GM23338 (cell line): ENCODE measurements at regions not wholly inside any gene's neighbourhood (a gene's known extent, or its start where the extent isn't known, plus 50 kb on each side); places are given as distances from the start of the nearest gene placed in this dataset.

Experiments
- ATAC-seq: fragments of 200-7000 bp; cut with Tn5 transposase; 3 replicates; pipeline ENCODE4 v1.9.1; 2020
- DNase-seq: peaks from one replicate; pipeline ENCODE4 v3.0.0-alpha.2; 2015; ENCODE audit warnings: low spot score
- H2AFZ ChIP-seq: fragments of 200-600 bp; sonication (generic); 2 replicates; pipeline ENCODE4 v1.8.0; 2016; ENCODE audit warnings: antibody characterized with exemption, mild to moderate bottlenecking, moderate library complexity
- H3F3A ChIP-seq: fragments of 200-600 bp; sonication (generic); replicated peaks from 2 replicates; pipeline ENCODE4 v1.8.0; 2017; ENCODE audit warnings: antibody characterized with exemption, mixed run types, low read depth
- H3K27ac ChIP-seq: fragments of 200-600 bp; sonication (generic); 2 replicates; pipeline ENCODE4 v1.6.1; 2016; ENCODE audit warnings: low read depth
- H3K27me3 ChIP-seq: fragments of 200-600 bp; sonication (generic); 2 replicates; pipeline ENCODE4 v1.8.0; 2016; ENCODE audit warnings: mild to moderate bottlenecking, mixed run types, moderate library complexity; ENCODE audit not compliant: insufficient read depth
- H3K36me3 ChIP-seq: fragments of 200-600 bp; sonication (generic); 2 replicates; pipeline ENCODE4 v1.8.0; 2016; ENCODE audit warnings: mild to moderate bottlenecking; ENCODE audit not compliant: insufficient read depth
- H3K4me1 ChIP-seq: fragments of 200-600 bp; sonication (generic); 2 replicates; pipeline ENCODE4 v1.8.0; 2016; ENCODE audit warnings: mild to moderate bottlenecking, moderate library complexity; ENCODE audit not compliant: insufficient read depth
- H3K4me2 ChIP-seq: fragments of 200-600 bp; sonication (generic); 2 replicates; pipeline ENCODE4 v1.7.1; 2017; ENCODE audit warnings: mixed run types
- H3K4me3 ChIP-seq: fragments of 200-600 bp; sonication (generic); 2 replicates; pipeline ENCODE4 v1.6.1; 2016; ENCODE audit warnings: mixed run types
- H3K79me2 ChIP-seq: fragments of 200-600 bp; sonication (generic); replicated peaks from 2 replicates; pipeline ENCODE4 v1.8.0; 2017; ENCODE audit warnings: mild to moderate bottlenecking; ENCODE audit not compliant: insufficient read depth
- H3K9me2 ChIP-seq: fragments of 200-600 bp; sonication (generic); 2 replicates; pipeline ENCODE4 v1.8.0; 2017; ENCODE audit not compliant: insufficient read depth
- H4K20me1 ChIP-seq: fragments of 200-600 bp; sonication (generic); replicated peaks from 2 replicates; pipeline ENCODE4 v1.8.0; 2017; ENCODE audit warnings: mild to moderate bottlenecking; ENCODE audit not compliant: insufficient read depth
- H3K27ac Mint-ChIP-seq: 2 replicates; pipeline ENCODE4 v1.8.0; 2020; ENCODE audit warnings: inconsistent platforms, mild to moderate bottlenecking, moderate library complexity, mixed read lengths
- H3K27me3 Mint-ChIP-seq: 3 replicates; pipeline ENCODE4 v1.8.0; 2022; ENCODE audit warnings: low read depth, mild to moderate bottlenecking, moderate library complexity, mixed read lengths, inconsistent platforms; ENCODE audit not compliant: insufficient read depth, poor library complexity
- H3K36me3 Mint-ChIP-seq: 3 replicates; pipeline ENCODE4 v1.8.0; 2021; ENCODE audit warnings: low read depth, mild to moderate bottlenecking, inconsistent platforms, moderate library complexity, mixed read lengths
- H3K4me1 Mint-ChIP-seq: 3 replicates; pipeline ENCODE4 v1.8.0; 2020; ENCODE audit warnings: mild to moderate bottlenecking, inconsistent platforms, mixed read lengths
- H3K4me3 Mint-ChIP-seq: 3 replicates; pipeline ENCODE4 v1.8.0; 2021; ENCODE audit warnings: moderate library complexity, mild to moderate bottlenecking, inconsistent platforms, mixed read lengths
- H3K9me3 Mint-ChIP-seq: 3 replicates; pipeline ENCODE4 v1.8.0; 2020; ENCODE audit warnings: moderate library complexity, mild to moderate bottlenecking, inconsistent platforms, mixed read lengths
- CREB1 ChIP-seq: fragments of 250-450 bp; sonication (Bioruptor Pico); IDR thresholded peaks from 2 replicates; pipeline ENCODE4 v1.5.0; 2020; ENCODE audit warnings: low read depth, mild to moderate bottlenecking, moderate library complexity
- CTCF ChIP-seq, 2 experiments: fragments of 200-600 bp in 1 of 2; sonication (generic) in 1 of 2; conservative IDR thresholded peaks; 2 replicates each; pipeline versions ENCODE4 v1.5.1 to v1.6.1; 2016 to 2017; ENCODE audit warnings: antibody characterized with exemption in 2 of 2, low read depth in 2 of 2, mild to moderate bottlenecking in 2 of 2, moderate library complexity in 1 of 2
- EZH2 ChIP-seq: fragments of 200-600 bp; sonication (generic); IDR thresholded peaks from one replicate; pipeline ENCODE4 v1.8.0; 2017; ENCODE audit warnings: antibody characterized with exemption, mild to moderate bottlenecking, low read depth; ENCODE audit not compliant: unreplicated experiment
- EZH2phosphoT487 ChIP-seq: fragments of 200-600 bp; sonication (generic); IDR thresholded peaks from one replicate; pipeline ENCODE4 v1.8.1; 2018; ENCODE audit warnings: antibody characterized with exemption; ENCODE audit not compliant: unreplicated experiment
- JUNB ChIP-seq: IDR thresholded peaks from one replicate; pipeline ENCODE4 v1.6.1; 2016; ENCODE audit warnings: antibody characterized with exemption; ENCODE audit not compliant: unreplicated experiment
- NANOG ChIP-seq: IDR thresholded peaks from 2 replicates; pipeline ENCODE4 v1.6.1; 2016; ENCODE audit warnings: antibody characterized with exemption, borderline replicate concordance
- STAT1 ChIP-seq: IDR thresholded peaks from one replicate; pipeline ENCODE4 v1.6.1; 2016; ENCODE audit warnings: antibody characterized with exemption; ENCODE audit not compliant: unreplicated experiment
- ZNF114 ChIP-seq: fragments of 250-450 bp; sonication (Bioruptor Pico); IDR thresholded peaks from 2 replicates; pipeline ENCODE4 v1.5.0; 2020; ENCODE audit warnings: mild to moderate bottlenecking, moderate library complexity
- ZNF331 ChIP-seq: fragments of 250-450 bp; sonication (Bioruptor Pico); IDR thresholded peaks from 2 replicates; pipeline ENCODE4 v1.5.0; 2020; ENCODE audit warnings: low read depth, mild to moderate bottlenecking, moderate library complexity
- ZNF462 ChIP-seq: fragments of 250-450 bp; sonication (Bioruptor Pico); IDR thresholded peaks from 2 replicates; pipeline ENCODE4 v1.5.0; 2020; ENCODE audit warnings: mild to moderate bottlenecking, moderate library complexity

GRCh38 chr1:217036757-217037156, 313.5 kb upstream of the ESRRG start (continued):
- TF ChIP-seq STAT1, result no peak
- no peak for TF ChIP-seq EZH2phosphoT487
- no peak for TF ChIP-seq NANOG
- TF ChIP-seq CTCF (conservative IDR thresholded peaks at IDR 0.05; ENCODE audit: low read depth in 2 of 2), result no peak
- TF ChIP-seq EZH2, result no peak
- TF ChIP-seq ZNF114 (CRISPR knock-in tag), result no peak
- no peak for TF ChIP-seq JUNB

GRCh38 chr1:217032715-217033367, 309.6 kb upstream of the ESRRG start:
- Mint-ChIP-seq H3K4me1 (no peaks in the 10 kb centered on the region), H3K27ac (no peak overlapping the region), H3K27me3 (no peaks in the 10 kb centered on the region), H3K36me3 (peaks cover 8% of the 10 kb centered on the region; the same call in 2 of the 3 replicates), H3K4me3 (no peak overlapping the region), H3K9me3 (peaks cover 12% of the 10 kb centered on the region)
- no peak overlapping the region for H3K27ac ChIP-seq
- ATAC-seq, result no peak
- no peak for TF ChIP-seq NANOG
- no peak for DNase-seq
- no peaks in the 10 kb centered on the region for H3F3A ChIP-seq
- H3K4me2 ChIP-seq, result no peak overlapping the region
- no peaks in the 10 kb centered on the region for H4K20me1 ChIP-seq
- no peaks in the 10 kb centered on the region for H3K27me3 ChIP-seq
- no peaks in the 10 kb centered on the region for H3K4me1 ChIP-seq
- H2AFZ ChIP-seq, result no peak overlapping the region
- H3K36me3 ChIP-seq, result no peaks in the 10 kb centered on the region; the same call in 1 of the 2 replicates
- no peaks in the 10 kb centered on the region for H3K79me2 ChIP-seq
- no peak overlapping the region for H3K4me3 ChIP-seq
- 0 out of 2 replicates have a peak, but pooled peaks cover 4% of the 10 kb centered on the region for H3K9me2 ChIP-seq

GRCh38 chr1:217029281-217030157, 306.3 kb upstream of the ESRRG start:
- no peak for DNase-seq
- Mint-ChIP-seq H3K27me3 (no peaks in the 10 kb centered on the region), H3K4me3 (no peak overlapping the region), H3K4me1 (no peaks in the 10 kb centered on the region), H3K36me3 (no peaks in the 10 kb centered on the region), H3K27ac (no peak overlapping the region), H3K9me3 (no peaks in the 10 kb centered on the region; the same call in 2 of the 3 replicates)
- H2AFZ ChIP-seq, result peak overlapping the region; percentile 47; the same call in 1 of the 2 replicates
- no peak overlapping the region for H3K27ac ChIP-seq
- no peak overlapping the region for H3K4me3 ChIP-seq
- 0 out of 2 replicates have a peak, but pooled peaks cover 4% of the 10 kb centered on the region for H3K9me2 ChIP-seq
- H3K79me2 ChIP-seq, result no peaks in the 10 kb centered on the region
- H3K27me3 ChIP-seq, result no peaks in the 10 kb centered on the region
- no peaks in the 10 kb centered on the region for H3K36me3 ChIP-seq
- no peaks in the 10 kb centered on the region for H3F3A ChIP-seq
- no peak overlapping the region for H3K4me2 ChIP-seq
- no peaks in the 10 kb centered on the region for H3K4me1 ChIP-seq
- no peak for ATAC-seq
- H4K20me1 ChIP-seq, result no peaks in the 10 kb centered on the region
- no peak for TF ChIP-seq EZH2phosphoT487
- TF ChIP-seq ZNF462, result no peak
- no peak for TF ChIP-seq CREB1 (CRISPR knock-in tag)
- no peak for TF ChIP-seq ZNF114 (CRISPR knock-in tag)
- TF ChIP-seq ZNF331 (CRISPR knock-in tag), result no peak
